GM23248 (cell line): ENCODE measurements at regions not wholly inside any gene's neighbourhood (a gene's known extent, or its start where the extent isn't known, plus 50 kb on each side); places are given as distances from the start of the nearest gene placed in this dataset.
"Not testable (repeated sequence)": the region's sequence is repeated elsewhere in the genome, so short reads cannot be mapped to it uniquely, and the experiment has no call there.

Experiments
- DNase-seq: peaks from one replicate; pipeline ENCODE4 v3.0.0-alpha.2; 2015
- H2AFZ ChIP-seq: fragments of 200-600 bp; sonication (generic); 2 replicates; pipeline ENCODE4 v1.6.1; 2016; ENCODE audit warnings: antibody characterized with exemption
- H3F3A ChIP-seq: fragments of 200-600 bp; sonication (generic); 2 replicates; pipeline ENCODE4 v1.6.1; 2016; ENCODE audit warnings: mild to moderate bottlenecking, antibody characterized with exemption, mixed run types; ENCODE audit not compliant: insufficient read depth
- H3K27ac ChIP-seq: fragments of 200-600 bp; sonication (generic); 2 replicates; pipeline ENCODE4 v1.5.1; 2016; ENCODE audit warnings: mild to moderate bottlenecking
- H3K27me3 ChIP-seq: fragments of 200-600 bp; sonication (generic); replicated peaks from 2 replicates; pipeline ENCODE4 v1.6.1; 2016; ENCODE audit warnings: mild to moderate bottlenecking; ENCODE audit not compliant: insufficient read depth
- H3K36me3 ChIP-seq: fragments of 200-600 bp; sonication (generic); 2 replicates; pipeline ENCODE4 v1.6.1; 2016; ENCODE audit warnings: low read depth, mild to moderate bottlenecking
- H3K4me1 ChIP-seq: fragments of 200-600 bp; sonication (generic); 2 replicates; pipeline ENCODE4 v1.6.1; 2016; ENCODE audit warnings: mild to moderate bottlenecking; ENCODE audit not compliant: insufficient read depth
- H3K4me2 ChIP-seq: fragments of 200-600 bp; sonication (generic); one replicate; pipeline ENCODE4 v1.6.1; 2016; ENCODE audit warnings: mild to moderate bottlenecking; ENCODE audit not compliant: unreplicated experiment
- H3K4me3 ChIP-seq: fragments of 200-600 bp; sonication (generic); 2 replicates; pipeline ENCODE4 v1.5.1; 2016; ENCODE audit warnings: mild to moderate bottlenecking
- H3K79me2 ChIP-seq: fragments of 200-600 bp; sonication (generic); 2 replicates; pipeline ENCODE4 v1.6.1; 2016; ENCODE audit warnings: mild to moderate bottlenecking; ENCODE audit not compliant: insufficient read depth
- H3K9ac ChIP-seq: fragments of 200-600 bp; sonication (generic); 2 replicates; pipeline ENCODE4 v1.6.1; 2016; ENCODE audit warnings: mild to moderate bottlenecking
- H3K9me2 ChIP-seq: fragments of 200-600 bp; sonication (generic); 2 replicates; pipeline ENCODE4 v1.6.1; 2016; ENCODE audit warnings: mixed run types, mild to moderate bottlenecking, moderate library complexity; ENCODE audit not compliant: insufficient read depth
- H3K9me3 ChIP-seq: fragments of 200-600 bp; sonication (generic); one replicate; pipeline ENCODE4 v1.6.1; 2017; ENCODE audit warnings: low read depth
- H4K20me1 ChIP-seq: fragments of 200-600 bp; sonication (generic); 2 replicates; pipeline ENCODE4 v1.6.0; 2016; ENCODE audit not compliant: insufficient read depth
- EZH2 ChIP-seq: fragments of 200-600 bp; sonication (generic); IDR thresholded peaks from 2 replicates; pipeline ENCODE4 v1.6.1; 2018; ENCODE audit warnings: antibody characterized with exemption, mild to moderate bottlenecking; ENCODE audit not compliant: insufficient read depth, poor library complexity, severe bottlenecking
- EZH2phosphoT487 ChIP-seq: fragments of 200-600 bp; sonication (generic); IDR thresholded peaks from 2 replicates; pipeline ENCODE4 v1.6.1; 2018; ENCODE audit warnings: antibody characterized with exemption, moderate library complexity, mild to moderate bottlenecking, low read depth; ENCODE audit not compliant: insufficient read depth
- WGBS, 2 experiments: methylation state at CpG; one replicate each; pipeline ENCODE4 v1.1.6; 2015 to 2017; ENCODE audit warnings: low lambda C conversion rate in 2 of 2, low coverage in 1 of 2; ENCODE audit errors: missing lambda C conversion rate in 2 of 2; 5-methylcytosine and 5-hydroxymethylcytosine counted together
- in situ Hi-C: fragments of 300-500 bp; cut with MboI; formaldehyde crosslinking; loops from 2 replicates; pipeline ENCODE4 v1.15.0; 2020

GRCh38 chr1:148353461-148354283 lies 129.4 kb downstream of the PPIAL4G start:
- Histone ChIP-seq H3K27ac (no peak overlapping the region), H3K27me3 (peaks cover 52% of the 10 kb centered on the region), H3K79me2 (no peaks in the 10 kb centered on the region), H3K4me2 (no peak overlapping the region), H3F3A (no peaks in the 10 kb centered on the region), H2AFZ (no peak overlapping the region), H3K9me2 (no peaks in the 10 kb centered on the region), H3K9ac (no peak overlapping the region), H3K36me3 (no peaks in the 10 kb centered on the region), H3K4me3 (no peak overlapping the region), H4K20me1 (no peaks in the 10 kb centered on the region), H3K4me1 (no peaks in the 10 kb centered on the region), H3K9me3 (no peaks in the 10 kb centered on the region)
- 45 to 48% methylated on average over 30 to 31 of the region's 31 CpGs for WGBS, 2 experiments
- peak; percentile 34 for DNase-seq
- TF ChIP-seq EZH2phosphoT487 (no peak), EZH2 (no peak)
- in situ Hi-C loops: loop anchor here (25.0 kb wide), 1 partner anchor 184 kb away; no protein-coding TSS in a partner anchor

GRCh38 chr1:148352470-148353053 lies 130.5 kb downstream of the PPIAL4G start:
- in situ Hi-C loops: loop anchor here (25.0 kb wide), 1 partner anchor 185 kb away; no protein-coding TSS in a partner anchor
- Histone ChIP-seq H3K4me2 (no peak overlapping the region), H3K4me3 (no peak overlapping the region), H3K27me3 (peaks cover 57% of the 10 kb centered on the region), H3K36me3 (no peaks in the 10 kb centered on the region), H2AFZ (no peak overlapping the region), H3K9me2 (no peaks in the 10 kb centered on the region), H3K27ac (no peak overlapping the region), H3K4me1 (no peaks in the 10 kb centered on the region), H3F3A (no peaks in the 10 kb centered on the region), H3K9ac (no peak overlapping the region), H4K20me1 (no peaks in the 10 kb centered on the region), H3K79me2 (no peaks in the 10 kb centered on the region), H3K9me3 (no peaks in the 10 kb centered on the region)
- 53% methylated on average over 8 of the region's 8 CpGs for WGBS, 2 experiments
- TF ChIP-seq EZH2phosphoT487 (no peak), EZH2 (no peak)
- no peak for DNase-seq

- no peaks in the 10 kb centered on the region for H3K79me2 ChIP-seq
- H3K27me3 ChIP-seq: peaks cover 39% of the 10 kb centered on the region
- H3K9me2 ChIP-seq: no peaks in the 10 kb centered on the region
- TF ChIP-seq EZH2 (no peak), EZH2phosphoT487 (no peak)
- no peak overlapping the region for H3K4me2 ChIP-seq
- H3K4me3 ChIP-seq: no peak overlapping the region
- H2AFZ ChIP-seq: no peak overlapping the region
- no peaks in the 10 kb centered on the region for H4K20me1 ChIP-seq
- in situ Hi-C loops: no loop called here
- no peak overlapping the region for H3K27ac ChIP-seq
- no peaks in the 10 kb centered on the region for H3K9me3 ChIP-seq
- DNase-seq: no peak
- H3F3A ChIP-seq: no peaks in the 10 kb centered on the region
- no peaks in the 10 kb centered on the region for H3K4me1 ChIP-seq
- H3K36me3 ChIP-seq: no peaks in the 10 kb centered on the region
- no peak overlapping the region for H3K9ac ChIP-seq
These were observed 135.3 kb downstream of the PPIAL4G start for GRCh38 chr1:148347781-148348180.

GRCh38 chr1:148345659-148346151 lies 137.4 kb downstream of the PPIAL4G start:
- H3K36me3 ChIP-seq, H3K27ac ChIP-seq, H3K79me2 ChIP-seq, H3K9me2 ChIP-seq, H4K20me1 ChIP-seq, in situ Hi-C loops, H3K9ac ChIP-seq, H3F3A ChIP-seq, H3K4me3 ChIP-seq, H3K4me1 ChIP-seq, H3K4me2 ChIP-seq, H3K9me3 ChIP-seq: not testable (repeated sequence)
- peak overlapping the region; percentile 54 for H2AFZ ChIP-seq
- 0% methylated on average over 3 of the region's 3 CpGs for WGBS, 2 experiments
- DNase-seq: peak; percentile 75
- peaks cover 25% of the 10 kb centered on the region for H3K27me3 ChIP-seq

GRCh38 chr1:148344651-148345050 lies 138.5 kb downstream of the PPIAL4G start:
- H3K4me2 ChIP-seq, H3K4me1 ChIP-seq, H3K4me3 ChIP-seq, H3K27ac ChIP-seq, H3K9ac ChIP-seq, H3K36me3 ChIP-seq, in situ Hi-C loops, H2AFZ ChIP-seq, DNase-seq, H3K9me2 ChIP-seq, H3K79me2 ChIP-seq, H4K20me1 ChIP-seq, H3F3A ChIP-seq, H3K9me3 ChIP-seq: not testable (repeated sequence)
- peaks cover 15% of the 10 kb centered on the region for H3K27me3 ChIP-seq
- 29 to 36% methylated on average over 2 of the region's 2 CpGs for WGBS, 2 experiments

- 97 to 100% methylated on average over 1 of the region's 1 CpG for WGBS, 2 experiments
- H3K4me3 ChIP-seq, H3K9ac ChIP-seq, H3K9me2 ChIP-seq, H3K4me1 ChIP-seq, in situ Hi-C loops, H2AFZ ChIP-seq, H3K9me3 ChIP-seq, H3F3A ChIP-seq, H3K79me2 ChIP-seq, H4K20me1 ChIP-seq, H3K4me2 ChIP-seq, H3K36me3 ChIP-seq, DNase-seq, H3K27me3 ChIP-seq, H3K27ac ChIP-seq: not testable (repeated sequence)
These were observed 141.4 kb downstream of the PPIAL4G start for GRCh38 chr1:148341729-148342128.
